ENCODE measurements at regions not wholly inside any gene's neighbourhood (a gene's known extent, or its start where the extent isn't known, plus 50 kb on each side); places are given as distances from the start of the nearest gene placed in this dataset.

- no peak for TF ChIP-seq CTCF (IDR thresholded peaks at IDR 0.05; ENCODE audit: low read length)
- TF ChIP-seq EZH2 (IDR thresholded peaks at IDR 0.05; ENCODE audit: borderline replicate concordance, low read length): no peak
These were observed 272.7 kb downstream of the ALG10B start for GRCh38 chr12:38589306-38589632.

Data from OCI-LY1 (cell line).